Stomach (tissue), 8 donors: ENCODE measurements at regions not wholly inside any gene's neighbourhood (a gene's known extent, or its start where the extent isn't known, plus 50 kb on each side); places are given as distances from the start of the nearest gene placed in this dataset.
"Not testable (repeated sequence)": the region's sequence is repeated elsewhere in the genome, so short reads cannot be mapped to it uniquely, and the experiment has no call there.

Source experiments
- DNase-seq, 2 donors: peaks; one replicate each; pipeline versions ENCODE4 v3.0.0 to v3.0.0-alpha.2; 2013 to 2019
- H3K27ac ChIP-seq, 5 donors: fragments of 200-600 bp in 4 of 5; sonication (generic) in 4 of 5; one replicate each; pipeline ENCODE4 v1.5.1; 2013 to 2019; ENCODE audit warnings: mild to moderate bottlenecking in 1 of 5, moderate library complexity in 1 of 5
- H3K27me3 ChIP-seq, 3 donors: fragments of 200-600 bp; sonication (generic); one replicate each; pipeline ENCODE4 v1.5.1; 2017 to 2019; ENCODE audit warnings: mixed run types in 1 of 3
- H3K36me3 ChIP-seq, 4 donors: fragments of 200-600 bp; sonication (generic); 1 replicate in 3 of 4; 2 replicates in 1 of 4; pipeline ENCODE4 v1.5.1; 2016 to 2019
- H3K4me1 ChIP-seq, 4 donors: fragments of 200-600 bp; sonication (generic); one replicate each; pipeline ENCODE4 v1.5.1; 2016 to 2019
- H3K4me3 ChIP-seq, 4 donors: fragments of 200-600 bp; sonication (generic) in 3 of 4; one replicate each; pipeline ENCODE4 v1.5.1; 2016 to 2019; ENCODE audit warnings: mild to moderate bottlenecking in 1 of 4
- H3K9me3 ChIP-seq, 4 donors: fragments of 200-600 bp; sonication (generic); one replicate each; pipeline ENCODE4 v1.5.1; 2016 to 2019
- CTCF ChIP-seq, 7 experiments: fragments of 450-650 bp in 4 of 7; fragments of 200-600 bp in 3 of 7; sonication (generic) in 3 of 7; IDR thresholded peaks; one replicate each; pipeline ENCODE4 v1.5.1; 2016 to 2019; ENCODE audit warnings: antibody characterized with exemption in 7 of 7, control low read depth in 2 of 7, mild to moderate bottlenecking in 1 of 7
- EP300 ChIP-seq: sonication (generic); formaldehyde crosslinking; IDR thresholded peaks from one replicate; pipeline ENCODE4 v1.6.1; 2017; ENCODE audit warnings: antibody characterized with exemption
- POLR2A ChIP-seq, 4 donors: fragments of 450-650 bp; IDR thresholded peaks; one replicate each; pipeline ENCODE4 v1.6.1; 2016; ENCODE audit warnings: antibody characterized with exemption in 4 of 4, control low read depth in 2 of 4, mild to moderate bottlenecking in 1 of 4, moderate library complexity in 1 of 4
- POLR2AphosphoS5 ChIP-seq, 3 donors: sonication (generic); formaldehyde crosslinking; IDR thresholded peaks; one replicate each; pipeline ENCODE4 v1.6.1; 2016; ENCODE audit warnings: antibody characterized with exemption in 3 of 3
- WGBS, 5 donors: extraction: QIAGEN DNeasy Blood & Tissue Kit in 3 of 5; methylation state at CpG; one replicate each; pipeline versions ENCODE4 v1.1.5 to v1.1.7; 2013 to 2018; 5-methylcytosine and 5-hydroxymethylcytosine counted together
- intact Hi-C: fragments of 100-400 bp; cut with DNase I; formaldehyde crosslinking; loops from one replicate; pipeline ENCODE4 v1.15.1; 2023; ENCODE audit warnings: low total_unique reads
- donor health status: healthy with polysubstance abuse.
- donor health status: Bipolar disorder and iron deficiency.
- donor health status: healthy.

DNA sequence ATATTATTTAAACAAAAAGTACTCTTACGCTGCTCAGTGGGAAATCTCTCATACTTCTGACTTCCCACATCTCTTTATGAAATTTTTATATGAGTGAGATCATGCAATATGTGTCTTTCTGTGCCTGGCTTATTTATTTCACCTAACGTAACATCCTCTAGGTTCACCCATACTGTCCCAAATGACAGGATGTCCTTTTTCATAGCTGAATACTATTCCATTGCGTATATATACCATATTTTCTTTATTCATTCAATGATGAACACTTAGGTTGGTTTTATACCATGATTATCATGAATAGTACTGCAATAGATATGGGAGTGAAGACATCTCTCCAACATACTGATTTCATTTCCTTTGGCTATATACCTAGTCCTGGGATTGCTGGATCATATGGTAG, 57.8 kb upstream of the TPP2 start:
- Histone ChIP-seq H3K36me3 (no peaks in the 10 kb centered on the region), H3K27ac (no peak overlapping the region), H3K9me3 (peaks cover 0 to 6% (median 3%) of the 10 kb centered on the region in 4 donors), H3K4me3 (no peak overlapping the region), H3K4me1 (no peaks in the 10 kb centered on the region), H3K27me3 (no peaks in the 10 kb centered on the region)
- DNase-seq = no peak
- no peak for TF ChIP-seq CTCF (IDR thresholded peaks at IDR 0.05)
- TF ChIP-seq POLR2AphosphoS5 (IDR thresholded peaks at IDR 0.05) = no peak
- no peak for TF ChIP-seq POLR2A (IDR thresholded peaks at IDR 0.05)
- no peak for TF ChIP-seq EP300
- intact Hi-C loops = no loop called here
- WGBS, 5 donors = 86 to 94% (median 90%) methylated on average over 3 of the region's 3 CpGs

GRCh38 chr13:102536695-102537485, 59.9 kb upstream of the TPP2 start:
- no peak for TF ChIP-seq EP300
- no peak for TF ChIP-seq CTCF (IDR thresholded peaks at IDR 0.05)
- TF ChIP-seq POLR2A (IDR thresholded peaks at IDR 0.05) = no peak
- TF ChIP-seq POLR2AphosphoS5 (IDR thresholded peaks at IDR 0.05) = no peak
- no peaks in the 10 kb centered on the region for H3K27me3 ChIP-seq
- DNase-seq = peak in 1 of 2 donors; percentile 19
- 43 to 77% (median 76%) methylated on average over 7 to 8 of the region's 8 CpGs for WGBS, 5 donors
- no peaks in the 10 kb centered on the region for H3K9me3 ChIP-seq
- H3K4me1 ChIP-seq = no peaks in the 10 kb centered on the region
- no peak overlapping the region for H3K4me3 ChIP-seq
- intact Hi-C loops = no loop called here
- no peaks in the 10 kb centered on the region for H3K36me3 ChIP-seq
- H3K27ac ChIP-seq = no peak overlapping the region

DNA sequence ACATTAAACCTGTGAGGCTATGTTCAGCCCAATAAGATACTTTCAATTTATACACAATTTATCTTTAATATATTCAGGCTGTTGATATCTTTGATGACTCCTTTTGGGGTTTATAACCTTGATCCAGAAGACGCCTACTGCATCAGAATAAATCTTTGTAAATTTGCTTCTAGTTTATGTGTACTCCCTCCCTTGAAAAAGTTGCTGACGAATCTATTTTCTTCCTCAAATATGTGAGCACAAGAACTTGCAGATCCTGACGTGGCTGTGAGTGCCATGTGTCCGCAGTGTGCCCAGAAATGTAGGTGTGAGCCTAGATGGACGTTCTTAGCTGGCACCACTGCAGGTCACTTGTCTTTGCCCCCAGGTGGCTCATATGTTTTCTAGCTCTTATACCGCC, 60.6 kb upstream of the TPP2 start:
- intact Hi-C loops = no loop called here
- H3K27me3 ChIP-seq = no peaks in the 10 kb centered on the region
- no peaks in the 10 kb centered on the region for H3K9me3 ChIP-seq
- no peak overlapping the region for H3K27ac ChIP-seq
- no peaks in the 10 kb centered on the region for H3K4me1 ChIP-seq
- WGBS, 5 donors = 70 to 73% (median 72%) methylated on average over 6 of the region's 6 CpGs
- no peak for DNase-seq
- no peak for TF ChIP-seq EP300
- TF ChIP-seq POLR2AphosphoS5 (IDR thresholded peaks at IDR 0.05) = no peak
- TF ChIP-seq CTCF (IDR thresholded peaks at IDR 0.05) = no peak
- no peak for TF ChIP-seq POLR2A (IDR thresholded peaks at IDR 0.05)
- H3K4me3 ChIP-seq = no peak overlapping the region
- no peaks in the 10 kb centered on the region for H3K36me3 ChIP-seq

- WGBS, 5 donors = 88 to 97% (median 97%) methylated on average over 2 of the region's 2 CpGs
- DNase-seq = no peak
- Histone ChIP-seq H3K9me3 (no peaks in the 10 kb centered on the region), H3K36me3 (no peaks in the 10 kb centered on the region), H3K4me1 (no peaks in the 10 kb centered on the region), H3K27me3 (no peaks in the 10 kb centered on the region), H3K27ac (no peak overlapping the region), H3K4me3 (no peak overlapping the region)
- TF ChIP-seq EP300 (no peak), POLR2A (IDR thresholded peaks at IDR 0.05) (no peak), POLR2AphosphoS5 (IDR thresholded peaks at IDR 0.05) (no peak), CTCF (IDR thresholded peaks at IDR 0.05) (no peak)
- intact Hi-C loops = no loop called here
Measured at GRCh38 chr13:102530751-102531150, 66.0 kb upstream of the TPP2 start.

- H3K36me3 ChIP-seq, H3K4me1 ChIP-seq, intact Hi-C loops, H3K27ac ChIP-seq, H3K4me3 ChIP-seq, H3K9me3 ChIP-seq, H3K27me3 ChIP-seq, DNase-seq: not testable (repeated sequence)
- 82 to 91% (median 87%) methylated on average over 6 to 8 of the region's 8 CpGs for WGBS, 5 donors
Measured at GRCh38 chr13:102522251-102522650, 74.5 kb upstream of the TPP2 start.
